Fibroblast of skin of left quadriceps (primary cell): ENCODE measurements at regions not wholly inside any gene's neighbourhood (a gene's known extent, or its start where the extent isn't known, plus 50 kb on each side); places are given as distances from the start of the nearest gene placed in this dataset.
"Not testable (repeated sequence)": the region's sequence is repeated elsewhere in the genome, so short reads cannot be mapped to it uniquely, and the experiment has no call there.

Experiments used
- DNase-seq, 2 experiments: peaks; one replicate each; pipeline ENCODE4 v3.0.0-alpha.2; 2013; ENCODE audit warnings: low read depth in 2 of 2

- not testable (repeated sequence) for DNase-seq
Measured at GRCh38 chr9:39463696-39464095, 108.2 kb downstream of the SPATA31A1 start.

GRCh38 chr9:39464122-39464777 lies 108.8 kb downstream of the SPATA31A1 start:
- DNase-seq, result peak; percentile 54 to 56

GRCh38 chr9:39474499-39474898 lies 119.0 kb downstream of the SPATA31A1 start:
- DNase-seq, result not testable (repeated sequence)

GRCh38 chr9:39483073-39483472 lies 127.6 kb downstream of the SPATA31A1 start:
- not testable (repeated sequence) for DNase-seq

- not testable (repeated sequence) for DNase-seq
Measured at GRCh38 chr9:39483880-39484279, 128.4 kb downstream of the SPATA31A1 start.

- DNase-seq, result not testable (repeated sequence)
Measured at GRCh38 chr9:39484292-39484691, 128.8 kb downstream of the SPATA31A1 start.

GRCh38 chr9:39487477-39487876 lies 132.0 kb downstream of the SPATA31A1 start:
- not testable (repeated sequence) for DNase-seq

- not testable (repeated sequence) for DNase-seq
Measured at GRCh38 chr9:39496248-39496647, 140.8 kb downstream of the SPATA31A1 start.

GRCh38 chr9:39503178-39503577 lies 147.7 kb downstream of the SPATA31A1 start:
- not testable (repeated sequence) for DNase-seq

GRCh38 chr9:39527387-39528029 lies 172.0 kb downstream of the SPATA31A1 start:
- DNase-seq, result not testable (repeated sequence)

GRCh38 chr9:39532597-39532996 lies 177.1 kb downstream of the SPATA31A1 start:
- not testable (repeated sequence) for DNase-seq

- DNase-seq, result not testable (repeated sequence)
Measured at GRCh38 chr9:39533001-39533762, 177.7 kb downstream of the SPATA31A1 start.

- DNase-seq, result not testable (repeated sequence)
Measured at GRCh38 chr9:39533763-39534548, 178.5 kb downstream of the SPATA31A1 start.

GRCh38 chr9:39534897-39535296 lies 179.4 kb downstream of the SPATA31A1 start:
- DNase-seq, result not testable (repeated sequence)

- DNase-seq, result not testable (repeated sequence)
Measured at GRCh38 chr9:39542157-39542556, 186.7 kb downstream of the SPATA31A1 start.

GRCh38 chr9:39545079-39545478 lies 189.6 kb downstream of the SPATA31A1 start:
- DNase-seq, result not testable (repeated sequence)

GRCh38 chr9:39550573-39550972 lies 195.1 kb downstream of the SPATA31A1 start:
- DNase-seq, result not testable (repeated sequence)

- not testable (repeated sequence) for DNase-seq
Measured at GRCh38 chr9:39551544-39551943, 196.1 kb downstream of the SPATA31A1 start.

- not testable (repeated sequence) for DNase-seq
Measured at GRCh38 chr9:39552242-39552881, 196.9 kb downstream of the SPATA31A1 start.

GRCh38 chr9:39554352-39554751 lies 198.9 kb downstream of the SPATA31A1 start:
- DNase-seq, result not testable (repeated sequence)

- not testable (repeated sequence) for DNase-seq
Measured at GRCh38 chr9:39559384-39559783, 203.9 kb downstream of the SPATA31A1 start.
